ENCODE measurements at regions not wholly inside any gene's neighbourhood (a gene's known extent, or its start where the extent isn't known, plus 50 kb on each side); places are given as distances from the start of the nearest gene placed in this dataset.

GRCh38 chr13:55000043-55000442 lies 1971.4 kb downstream of the OLFM4 start:
- TF ChIP-seq CTCF (IDR thresholded peaks at IDR 0.05) (no peak), ATF3 (CRISPR knock-in tag; conservative IDR thresholded peaks at IDR 0.05) (no peak), SP1 (CRISPR knock-in tag; conservative IDR thresholded peaks at IDR 0.05) (no peak), NFYB (CRISPR knock-in tag; conservative IDR thresholded peaks at IDR 0.05; ENCODE audit: low read depth) (no peak), NR1H2 (CRISPR knock-in tag; IDR thresholded peaks at IDR 0.05) (no peak), KAT7 (CRISPR knock-in tag; IDR thresholded peaks at IDR 0.05; ENCODE audit: borderline replicate concordance) (no peak), ETV6 (CRISPR knock-in tag; IDR thresholded peaks at IDR 0.05) (no peak), FOXP1 (CRISPR knock-in tag; IDR thresholded peaks at IDR 0.05; ENCODE audit: borderline replicate concordance) (no peak)
